Osteoblast (primary cell): ENCODE measurements at regions not wholly inside any gene's neighbourhood (a gene's known extent, or its start where the extent isn't known, plus 50 kb on each side); places are given as distances from the start of the nearest gene placed in this dataset.

Experiments
- DNase-seq: peaks from one replicate; pipeline ENCODE4 v3.0.0; 2011; ENCODE audit warnings: low spot score, mixed read lengths; ENCODE audit not compliant: insufficient read length; ENCODE audit errors: missing footprints
- H2AFZ ChIP-seq: 2 replicates; pipeline ENCODE4 v1.6.0; 2011; ENCODE audit warnings: mild to moderate bottlenecking, low read length
- H3K27ac ChIP-seq: 2 replicates; pipeline ENCODE4 v1.5.1; 2011; ENCODE audit warnings: mild to moderate bottlenecking, low read depth, low read length, moderate library complexity
- H3K27me3 ChIP-seq: 2 replicates; pipeline ENCODE4 v1.6.0; 2012; ENCODE audit warnings: mild to moderate bottlenecking, control low read depth, inconsistent platforms, low read length, moderate library complexity; ENCODE audit not compliant: insufficient read depth
- H3K36me3 ChIP-seq: 2 replicates; pipeline ENCODE4 v1.5.1; 2011; ENCODE audit warnings: mild to moderate bottlenecking, low read length, control low read depth, moderate library complexity; ENCODE audit not compliant: insufficient read depth
- H3K4me1 ChIP-seq: 2 replicates; pipeline ENCODE4 v1.5.1; 2011; ENCODE audit warnings: mild to moderate bottlenecking, low read length, control low read depth, moderate library complexity; ENCODE audit not compliant: insufficient read depth
- H3K4me2 ChIP-seq: 2 replicates; pipeline ENCODE4 v1.6.0; 2011; ENCODE audit warnings: mild to moderate bottlenecking, low read length; ENCODE audit not compliant: insufficient read depth
- H3K4me3 ChIP-seq: fragments of 200-600 bp; sonication (generic); 3 replicates; pipeline ENCODE4 v1.5.1; 2012; ENCODE audit warnings: mild to moderate bottlenecking, low read length, inconsistent platforms; ENCODE audit not compliant: insufficient read depth
- H3K79me2 ChIP-seq: 2 replicates; pipeline ENCODE4 v1.6.0; 2012; ENCODE audit warnings: mild to moderate bottlenecking, low read length, control low read depth, inconsistent platforms; ENCODE audit not compliant: insufficient read depth
- H3K9me3 ChIP-seq: 2 replicates; pipeline ENCODE4 v1.5.1; 2011; ENCODE audit warnings: low read depth, low read length, control low read depth
- H4K20me1 ChIP-seq: 2 replicates; pipeline ENCODE4 v1.6.0; 2012; ENCODE audit warnings: mild to moderate bottlenecking, low read length, control low read depth; ENCODE audit not compliant: insufficient read depth
- TF ChIP-seq, protein P1 (sequence below): IDR thresholded peaks from 2 replicates; pipeline ENCODE4 v1.5.1; 2011; ENCODE audit warnings: mild to moderate bottlenecking, low read depth, low read length, moderate library complexity; ENCODE audit errors: extremely low read depth

DNA sequence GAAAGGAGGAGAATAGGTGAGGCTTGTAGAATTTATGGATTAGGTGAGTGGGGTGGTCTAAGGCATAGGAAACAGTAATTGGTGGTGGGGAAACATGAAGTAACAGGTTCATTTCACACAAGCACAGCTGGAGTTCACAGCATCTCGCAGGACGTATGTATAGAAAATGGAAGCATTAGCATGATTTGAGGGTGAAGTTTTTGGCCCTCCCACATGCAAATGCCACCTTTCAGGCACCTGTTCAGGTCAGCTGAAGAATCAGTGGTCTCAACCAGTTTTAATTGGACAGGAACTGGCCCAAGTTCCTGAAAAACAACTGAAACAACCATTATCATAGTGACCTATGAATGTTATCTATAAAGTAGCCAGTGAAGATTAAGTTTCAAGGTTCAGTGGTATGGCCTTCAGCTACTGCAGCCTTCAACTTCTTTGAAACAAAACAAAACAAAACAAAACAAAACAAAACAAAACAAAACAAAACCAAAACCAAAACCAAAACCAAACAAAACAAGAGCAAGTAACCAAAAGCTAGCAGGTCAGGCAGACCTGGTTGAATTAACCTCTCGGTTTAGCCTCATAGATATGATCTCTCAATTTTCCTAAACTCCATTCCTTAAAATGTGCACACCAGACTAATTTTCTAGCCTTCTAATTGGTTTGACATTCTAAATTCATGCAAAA is 102.1 kb upstream of the SPHKAP start:
- H3K27ac ChIP-seq: no peak overlapping the region
- H2AFZ ChIP-seq: no peak overlapping the region
- TF ChIP-seq, protein P1, sequence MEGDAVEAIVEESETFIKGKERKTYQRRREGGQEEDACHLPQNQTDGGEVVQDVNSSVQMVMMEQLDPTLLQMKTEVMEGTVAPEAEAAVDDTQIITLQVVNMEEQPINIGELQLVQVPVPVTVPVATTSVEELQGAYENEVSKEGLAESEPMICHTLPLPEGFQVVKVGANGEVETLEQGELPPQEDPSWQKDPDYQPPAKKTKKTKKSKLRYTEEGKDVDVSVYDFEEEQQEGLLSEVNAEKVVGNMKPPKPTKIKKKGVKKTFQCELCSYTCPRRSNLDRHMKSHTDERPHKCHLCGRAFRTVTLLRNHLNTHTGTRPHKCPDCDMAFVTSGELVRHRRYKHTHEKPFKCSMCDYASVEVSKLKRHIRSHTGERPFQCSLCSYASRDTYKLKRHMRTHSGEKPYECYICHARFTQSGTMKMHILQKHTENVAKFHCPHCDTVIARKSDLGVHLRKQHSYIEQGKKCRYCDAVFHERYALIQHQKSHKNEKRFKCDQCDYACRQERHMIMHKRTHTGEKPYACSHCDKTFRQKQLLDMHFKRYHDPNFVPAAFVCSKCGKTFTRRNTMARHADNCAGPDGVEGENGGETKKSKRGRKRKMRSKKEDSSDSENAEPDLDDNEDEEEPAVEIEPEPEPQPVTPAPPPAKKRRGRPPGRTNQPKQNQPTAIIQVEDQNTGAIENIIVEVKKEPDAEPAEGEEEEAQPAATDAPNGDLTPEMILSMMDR: no peak
- no peaks in the 10 kb centered on the region for H3K9me3 ChIP-seq
- no peak for DNase-seq
- no peak overlapping the region for H3K4me2 ChIP-seq
- no peaks in the 10 kb centered on the region for H3K36me3 ChIP-seq
- H3K4me1 ChIP-seq: no peaks in the 10 kb centered on the region
- no peaks in the 10 kb centered on the region for H3K27me3 ChIP-seq
- no peaks in the 10 kb centered on the region for H4K20me1 ChIP-seq
- H3K79me2 ChIP-seq: no peaks in the 10 kb centered on the region
- no peak overlapping the region for H3K4me3 ChIP-seq

DNA sequence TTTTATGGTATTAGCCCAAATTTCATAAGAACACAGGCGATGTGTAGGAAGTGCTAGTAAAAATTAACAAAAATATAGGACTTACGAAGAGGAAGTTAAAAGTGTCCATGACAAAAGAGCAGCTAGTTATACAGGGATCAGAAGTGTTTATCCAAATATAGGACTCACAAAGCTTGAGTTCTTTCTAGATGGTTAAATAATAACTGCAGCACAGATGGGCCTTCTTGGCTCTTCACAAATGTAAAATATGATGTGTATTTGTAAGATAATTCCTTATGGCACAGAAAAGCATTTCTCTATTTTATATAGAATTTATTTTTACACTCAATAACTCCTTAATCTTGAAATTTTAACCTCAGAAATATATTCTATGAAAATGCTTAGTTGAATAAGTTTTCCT is 100.9 kb upstream of the SPHKAP start:
- Histone ChIP-seq H3K27ac (no peak overlapping the region), H4K20me1 (no peaks in the 10 kb centered on the region), H3K27me3 (no peaks in the 10 kb centered on the region), H3K4me3 (no peak overlapping the region), H3K9me3 (no peaks in the 10 kb centered on the region), H3K36me3 (no peaks in the 10 kb centered on the region), H3K4me2 (no peak overlapping the region), H3K79me2 (no peaks in the 10 kb centered on the region), H2AFZ (no peak overlapping the region), H3K4me1 (no peaks in the 10 kb centered on the region)
- no peak for DNase-seq
- TF ChIP-seq, protein P1: no peak

DNA sequence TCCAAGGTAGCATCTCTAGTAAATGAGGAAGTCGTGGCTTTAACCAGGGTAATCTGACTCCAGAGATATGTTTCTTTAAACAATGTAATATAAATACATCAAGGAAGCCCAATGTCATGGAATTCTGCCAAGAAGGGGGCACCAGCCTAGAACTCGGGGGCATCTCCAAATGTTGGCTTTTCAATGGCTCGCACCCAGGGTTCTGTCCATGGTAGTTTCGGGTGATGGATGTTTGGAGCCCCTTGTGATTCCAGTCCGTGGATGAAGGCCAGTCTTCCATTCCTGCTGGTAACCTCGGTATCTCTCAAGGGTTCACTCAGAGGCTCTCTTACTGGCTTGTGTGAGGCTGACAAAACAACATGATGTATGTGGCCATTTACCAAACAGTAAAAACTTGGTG is 91.7 kb upstream of the SPHKAP start:
- Histone ChIP-seq H3K36me3 (no peaks in the 10 kb centered on the region), H4K20me1 (no peaks in the 10 kb centered on the region), H3K27ac (no peak overlapping the region), H3K9me3 (no peaks in the 10 kb centered on the region), H3K79me2 (no peaks in the 10 kb centered on the region), H2AFZ (no peak overlapping the region), H3K4me3 (no peak overlapping the region), H3K4me1 (no peaks in the 10 kb centered on the region), H3K4me2 (no peak overlapping the region), H3K27me3 (no peaks in the 10 kb centered on the region)
- no peak for DNase-seq
- TF ChIP-seq, protein P1: no peak

DNA sequence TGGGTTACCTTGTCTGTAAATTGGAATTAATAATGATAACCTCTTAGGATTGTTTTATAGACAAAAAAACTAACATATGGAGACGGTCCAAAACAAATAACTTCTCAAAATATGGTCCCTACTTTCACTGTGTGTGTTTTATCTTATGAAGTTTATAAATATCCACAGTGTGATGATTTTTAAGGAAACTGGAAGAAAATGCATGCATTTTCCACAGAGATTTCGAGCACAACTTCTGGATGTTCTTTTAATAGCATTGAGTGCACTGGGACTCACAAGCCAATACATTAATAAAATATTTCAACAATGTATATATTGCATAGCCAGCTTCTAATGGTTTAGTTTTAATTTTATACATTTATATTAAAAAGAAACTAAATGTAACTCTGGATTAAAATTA is 87.9 kb upstream of the SPHKAP start:
- Histone ChIP-seq H3K27me3 (no peaks in the 10 kb centered on the region), H4K20me1 (no peaks in the 10 kb centered on the region)

More for the DNA sequence above, 87.9 kb upstream of the SPHKAP start:
- Histone ChIP-seq H3K4me1 (no peaks in the 10 kb centered on the region), H3K79me2 (no peaks in the 10 kb centered on the region), H3K4me2 (no peak overlapping the region), H3K9me3 (no peaks in the 10 kb centered on the region), H3K36me3 (no peaks in the 10 kb centered on the region), H3K4me3 (no peak overlapping the region), H2AFZ (no peak overlapping the region), H3K27ac (no peak overlapping the region)
- TF ChIP-seq, protein P1: no peak
- no peak for DNase-seq
